Tibial nerve (tissue), 4 donors: ENCODE measurements at regions not wholly inside any gene's neighbourhood (a gene's known extent, or its start where the extent isn't known, plus 50 kb on each side); places are given as distances from the start of the nearest gene placed in this dataset.

ENCODE experiments used
- DNase-seq, 2 donors: peaks; one replicate each; pipeline ENCODE4 v3.0.0-alpha.2; 2019; ENCODE audit warnings: low spot score in 2 of 2
- H3K27ac ChIP-seq, 4 donors: fragments of 200-600 bp; sonication (generic) in 3 of 4; one replicate each; pipeline ENCODE4 v1.5.1; 2017 to 2019; ENCODE audit warnings: mild to moderate bottlenecking in 1 of 4
- H3K27me3 ChIP-seq, 2 donors: fragments of 200-600 bp; sonication (generic) in 1 of 2; one replicate each; pipeline versions ENCODE4 v1.5.1 to v1.6.0; 2017 to 2019
- H3K36me3 ChIP-seq, 3 donors: fragments of 200-600 bp; sonication (generic); one replicate each; pipeline ENCODE4 v1.5.1; 2018 to 2019
- H3K4me1 ChIP-seq, 4 donors: fragments of 200-600 bp; sonication (generic) in 3 of 4; one replicate each; pipeline ENCODE4 v1.5.1; 2017 to 2019
- H3K4me3 ChIP-seq, 4 donors: fragments of 200-600 bp; sonication (generic) in 3 of 4; one replicate each; pipeline ENCODE4 v1.5.1; 2017 to 2019; ENCODE audit warnings: mild to moderate bottlenecking in 1 of 4, moderate library complexity in 1 of 4
- H3K9me3 ChIP-seq, 4 donors: fragments of 200-600 bp; sonication (generic) in 3 of 4; one replicate each; pipeline ENCODE4 v1.5.1; 2017 to 2019
- EP300 ChIP-seq, 2 donors: sonication (generic); formaldehyde crosslinking; IDR thresholded peaks; one replicate each; pipeline ENCODE4 v1.6.1; 2017; ENCODE audit warnings: antibody characterized with exemption in 2 of 2, mild to moderate bottlenecking in 1 of 2
- POLR2A ChIP-seq, 2 donors: fragments of 450-650 bp; IDR thresholded peaks; one replicate each; pipeline ENCODE4 v1.6.1; 2017; ENCODE audit warnings: antibody characterized with exemption in 2 of 2, mild to moderate bottlenecking in 2 of 2, moderate library complexity in 2 of 2
- WGBS, 2 donors: methylation state at CpG; one replicate each; pipeline ENCODE4 v1.1.5; 2018; 5-methylcytosine and 5-hydroxymethylcytosine counted together
- TF ChIP-seq, protein P1 (sequence below), 5 experiments: fragments of 200-600 bp in 3 of 5; fragments of 450-650 bp in 2 of 5; sonication (generic) in 3 of 5; IDR thresholded peaks; one replicate each; pipeline ENCODE4 v1.5.1; 2016 to 2019; ENCODE audit warnings: antibody characterized with exemption in 5 of 5, mild to moderate bottlenecking in 3 of 5, moderate library complexity in 2 of 5

GRCh38 chr12:118467641-118468305 lies 91.4 kb downstream of the SUDS3 start:
- no peak overlapping the region for H3K4me3 ChIP-seq
- H3K9me3 ChIP-seq, result no peaks in the 10 kb centered on the region
- DNase-seq, result no peak
- no peaks in the 10 kb centered on the region for H3K4me1 ChIP-seq
- H3K27ac ChIP-seq, result no peak overlapping the region
- WGBS, 2 donors, result 83 to 87% methylated on average over 3 of the region's 3 CpGs
- H3K36me3 ChIP-seq, result no peaks in the 10 kb centered on the region
- H3K27me3 ChIP-seq, result no peaks in the 10 kb centered on the region
- TF ChIP-seq EP300 (IDR thresholded peaks at IDR 0.05), result no peak

- H3K9me3 ChIP-seq, result no peaks in the 10 kb centered on the region
- H3K4me3 ChIP-seq, result no peak overlapping the region
- no peak overlapping the region for H3K27ac ChIP-seq
- H3K4me1 ChIP-seq, result no peaks in the 10 kb centered on the region
- no peaks in the 10 kb centered on the region for H3K36me3 ChIP-seq
- WGBS, 2 donors, result 59 to 75% methylated on average over 1 of the region's 1 CpG
- DNase-seq, result no peak
- H3K27me3 ChIP-seq, result no peaks in the 10 kb centered on the region
- TF ChIP-seq EP300 (IDR thresholded peaks at IDR 0.05), result no peak
- TF ChIP-seq, protein P1, sequence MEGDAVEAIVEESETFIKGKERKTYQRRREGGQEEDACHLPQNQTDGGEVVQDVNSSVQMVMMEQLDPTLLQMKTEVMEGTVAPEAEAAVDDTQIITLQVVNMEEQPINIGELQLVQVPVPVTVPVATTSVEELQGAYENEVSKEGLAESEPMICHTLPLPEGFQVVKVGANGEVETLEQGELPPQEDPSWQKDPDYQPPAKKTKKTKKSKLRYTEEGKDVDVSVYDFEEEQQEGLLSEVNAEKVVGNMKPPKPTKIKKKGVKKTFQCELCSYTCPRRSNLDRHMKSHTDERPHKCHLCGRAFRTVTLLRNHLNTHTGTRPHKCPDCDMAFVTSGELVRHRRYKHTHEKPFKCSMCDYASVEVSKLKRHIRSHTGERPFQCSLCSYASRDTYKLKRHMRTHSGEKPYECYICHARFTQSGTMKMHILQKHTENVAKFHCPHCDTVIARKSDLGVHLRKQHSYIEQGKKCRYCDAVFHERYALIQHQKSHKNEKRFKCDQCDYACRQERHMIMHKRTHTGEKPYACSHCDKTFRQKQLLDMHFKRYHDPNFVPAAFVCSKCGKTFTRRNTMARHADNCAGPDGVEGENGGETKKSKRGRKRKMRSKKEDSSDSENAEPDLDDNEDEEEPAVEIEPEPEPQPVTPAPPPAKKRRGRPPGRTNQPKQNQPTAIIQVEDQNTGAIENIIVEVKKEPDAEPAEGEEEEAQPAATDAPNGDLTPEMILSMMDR (IDR thresholded peaks at IDR 0.05), result no peak
- TF ChIP-seq POLR2A (IDR thresholded peaks at IDR 0.05), result no peak
These were observed 96.6 kb downstream of the SUDS3 start for GRCh38 chr12:118472940-118473339.

DNA sequence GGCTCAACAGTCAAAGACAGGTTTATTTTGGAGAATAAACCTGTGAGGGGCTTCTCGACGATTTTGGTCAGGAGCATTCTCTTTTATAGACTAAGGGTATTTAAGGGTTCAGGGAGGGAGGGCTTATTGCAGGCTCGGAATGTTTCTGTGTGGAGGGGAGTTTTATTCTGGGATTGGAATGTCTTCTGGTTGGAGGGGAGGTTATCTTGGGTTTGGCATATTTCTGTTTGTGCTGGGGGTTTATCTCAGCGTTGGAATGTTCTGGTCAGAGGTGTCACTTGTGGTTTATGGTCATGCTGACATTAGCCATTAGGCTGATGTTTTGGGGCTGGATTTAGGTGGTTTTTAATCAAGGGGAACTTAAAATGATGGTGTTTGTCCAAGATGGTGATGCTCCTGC lies 103.9 kb downstream of the SUDS3 start:
- Histone ChIP-seq H3K9me3 (no peaks in the 10 kb centered on the region), H3K4me1 (no peaks in the 10 kb centered on the region), H3K4me3 (no peak overlapping the region), H3K27me3 (no peaks in the 10 kb centered on the region), H3K27ac (no peak overlapping the region), H3K36me3 (no peaks in the 10 kb centered on the region)
- TF ChIP-seq POLR2A (IDR thresholded peaks at IDR 0.05) (no peak), EP300 (IDR thresholded peaks at IDR 0.05) (no peak)
- TF ChIP-seq, protein P1 (IDR thresholded peaks at IDR 0.05), result no peak
- no peak for DNase-seq
- 72 to 79% methylated on average over 4 of the region's 4 CpGs for WGBS, 2 donors

- Histone ChIP-seq H3K27me3 (no peaks in the 10 kb centered on the region), H3K4me1 (no peaks in the 10 kb centered on the region), H3K4me3 (no peak overlapping the region), H3K9me3 (peaks cover 0 to 11% (median 0%) of the 10 kb centered on the region in 4 donors), H3K36me3 (no peaks in the 10 kb centered on the region), H3K27ac (no peak overlapping the region)
- no peak for TF ChIP-seq EP300 (IDR thresholded peaks at IDR 0.05)
- TF ChIP-seq, protein P1 (IDR thresholded peaks at IDR 0.05), result no peak
- 49 to 54% methylated on average over 2 of the region's 2 CpGs for WGBS, 2 donors
- no peak for DNase-seq
These were observed 111.7 kb downstream of the SUDS3 start for GRCh38 chr12:118488034-118488433.

DNA sequence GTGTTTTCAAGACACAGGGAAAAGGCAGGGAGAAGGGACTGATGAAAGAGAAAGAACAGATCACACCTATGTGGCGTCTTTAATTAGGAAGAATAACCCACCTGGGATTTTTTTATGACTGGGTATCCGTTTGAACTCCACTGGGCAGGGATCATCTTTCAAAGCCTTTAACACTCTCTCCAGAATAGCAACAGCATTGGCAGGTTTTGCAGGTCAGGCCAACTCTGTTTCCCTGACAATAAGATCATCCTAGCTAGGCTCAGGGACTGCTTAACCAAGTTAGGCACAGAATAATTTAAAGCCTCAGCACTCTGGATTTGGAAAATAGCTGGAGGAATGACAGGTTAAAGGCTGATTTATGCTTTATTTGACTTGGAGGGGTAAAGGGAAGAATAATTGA lies 117.6 kb downstream of the SUDS3 start:
- no peaks in the 10 kb centered on the region for H3K4me1 ChIP-seq
- no peak for DNase-seq
- 0 to 9% methylated on average over 2 of the region's 2 CpGs for WGBS, 2 donors
- peaks cover 0 to 3% (median 0%) of the 10 kb centered on the region in 4 donors for H3K9me3 ChIP-seq
- no peaks in the 10 kb centered on the region for H3K27me3 ChIP-seq
- no peak overlapping the region for H3K4me3 ChIP-seq
- no peaks in the 10 kb centered on the region for H3K36me3 ChIP-seq
- H3K27ac ChIP-seq, result no peak overlapping the region
- no peak for TF ChIP-seq EP300 (IDR thresholded peaks at IDR 0.05)
- TF ChIP-seq, protein P1 (IDR thresholded peaks at IDR 0.05), result no peak

DNA sequence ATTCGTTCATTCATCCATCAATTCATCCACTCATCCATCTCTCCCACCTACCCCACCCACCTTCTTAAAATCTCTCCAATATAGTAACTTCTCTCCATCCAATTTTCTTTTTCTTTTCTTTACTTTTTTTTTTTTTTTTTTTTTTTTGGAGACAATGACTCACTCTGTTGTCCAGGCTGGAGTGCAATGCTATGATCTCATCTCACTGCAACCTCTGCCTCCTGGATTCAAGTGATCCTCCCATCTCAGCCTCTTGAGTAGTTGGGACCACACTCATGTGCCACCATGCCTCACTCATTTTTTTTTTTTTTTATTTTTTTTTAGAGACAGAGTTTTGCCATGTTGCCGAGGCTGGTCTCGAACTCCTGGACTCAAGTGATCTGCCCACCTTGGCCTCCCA lies 118.4 kb downstream of the SUDS3 start:
- H3K27me3 ChIP-seq, result no peaks in the 10 kb centered on the region
- H3K27ac ChIP-seq, result no peak overlapping the region
- 79 to 85% methylated on average over 3 of the region's 3 CpGs for WGBS, 2 donors
- no peaks in the 10 kb centered on the region for H3K36me3 ChIP-seq
- no peak for DNase-seq
- H3K4me3 ChIP-seq, result no peak overlapping the region
- no peaks in the 10 kb centered on the region for H3K4me1 ChIP-seq
- TF ChIP-seq EP300 (IDR thresholded peaks at IDR 0.05), result no peak
- TF ChIP-seq, protein P1 (IDR thresholded peaks at IDR 0.05), result no peak
- no peak for TF ChIP-seq POLR2A (IDR thresholded peaks at IDR 0.05)
- peaks cover 0 to 3% (median 0%) of the 10 kb centered on the region in 4 donors for H3K9me3 ChIP-seq
